ENCODE measurements at regions not wholly inside any gene's neighbourhood (a gene's known extent, or its start where the extent isn't known, plus 50 kb on each side); places are given as distances from the start of the nearest gene placed in this dataset.
"Not testable (repeated sequence)": the region's sequence is repeated elsewhere in the genome, so short reads cannot be mapped to it uniquely, and the experiment has no call there.

DNA sequence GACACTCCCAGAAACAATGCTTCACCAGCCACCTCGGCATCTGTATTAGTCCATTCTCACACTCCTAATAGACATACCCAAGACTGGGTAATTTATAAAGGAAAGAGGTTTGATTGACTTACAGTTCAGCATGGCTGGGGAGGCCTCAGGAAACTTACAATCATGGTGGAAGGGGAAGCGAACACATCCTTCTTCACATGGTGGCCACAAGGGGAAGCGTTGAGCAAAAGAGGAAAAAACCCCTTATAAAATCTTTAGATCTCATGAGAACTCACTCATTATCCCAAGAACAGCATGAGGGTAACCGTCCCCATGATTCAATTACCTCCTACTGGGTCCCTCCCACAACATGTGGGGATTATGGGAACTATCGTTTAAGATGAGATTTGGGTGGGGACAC, 140.9 kb downstream of the LIG4 start:
- not testable (repeated sequence) for DNase-seq

DNA sequence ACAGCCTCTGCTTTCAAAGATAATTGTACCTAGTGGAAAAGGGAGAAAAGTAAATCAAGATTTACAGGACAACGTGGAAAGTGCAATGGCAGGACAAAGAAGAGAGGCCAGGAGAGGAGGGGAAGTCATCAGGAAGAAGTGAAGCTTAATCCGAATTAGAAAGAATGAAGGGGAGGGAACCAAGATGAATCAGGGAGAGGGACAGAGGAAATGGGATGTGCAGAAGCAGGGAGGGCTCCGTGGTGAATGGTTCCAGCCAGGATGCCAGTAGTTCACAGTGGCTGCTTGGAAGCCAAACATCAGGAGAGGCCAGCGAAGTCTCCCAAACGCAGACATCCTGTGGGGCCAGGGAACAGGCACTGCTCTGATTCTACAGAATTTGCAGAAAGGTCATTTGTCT, 144.4 kb downstream of the LIG4 start:
- DNase-seq = no peak

DNA sequence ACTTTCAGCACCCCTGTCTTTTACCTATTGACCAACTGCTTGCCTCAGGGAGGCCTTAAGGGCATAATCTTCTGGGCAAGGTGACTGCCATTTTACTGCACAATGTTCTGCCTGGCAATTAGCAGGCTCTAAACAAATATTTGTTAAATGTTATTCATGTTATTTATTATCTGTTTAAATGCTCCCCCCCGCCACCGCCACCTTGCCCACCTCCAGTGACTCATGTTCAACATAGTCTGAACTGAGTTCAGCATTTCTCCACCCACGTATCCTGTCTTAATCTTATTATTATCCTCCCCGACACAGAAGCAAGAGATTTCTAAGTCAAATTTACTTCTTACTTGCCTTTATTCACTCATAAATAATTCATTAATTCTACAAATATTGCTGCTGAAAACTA, 144.8 kb downstream of the LIG4 start:
- no peak for DNase-seq

DNA sequence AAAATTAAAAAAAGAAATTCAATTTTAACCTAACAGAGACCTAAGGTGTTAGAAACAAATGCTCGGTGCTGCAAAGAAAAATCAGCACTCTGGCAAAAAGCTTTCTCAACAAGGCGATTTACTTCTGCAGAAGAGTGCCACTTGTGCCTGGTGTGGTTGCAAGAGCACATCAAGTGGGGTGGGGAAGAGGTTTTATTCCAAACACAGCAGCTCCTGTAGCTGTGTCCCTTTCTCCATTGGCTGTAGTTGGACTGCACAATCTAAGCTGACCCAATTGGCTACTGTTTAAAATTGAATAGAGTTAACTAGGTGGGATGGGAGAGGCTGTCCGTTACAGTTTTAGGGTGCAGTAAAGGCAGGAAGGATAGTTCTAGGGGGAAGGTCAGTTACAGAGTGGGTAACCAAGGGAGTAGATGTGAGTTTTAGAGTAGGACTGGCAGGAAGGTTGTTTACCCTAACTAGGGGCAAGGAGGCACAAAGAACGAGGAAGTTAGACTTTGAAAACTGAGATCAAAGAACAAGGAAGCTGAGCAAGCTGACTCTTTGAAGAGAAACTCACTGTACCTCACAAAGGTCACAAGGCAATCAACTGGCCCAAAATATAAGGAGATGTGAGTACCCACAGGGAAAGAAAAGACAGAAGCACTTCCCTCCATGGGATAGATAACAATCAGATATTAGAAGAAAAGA, 145.7 kb downstream of the LIG4 start:
- DNase-seq = no peak

DNA sequence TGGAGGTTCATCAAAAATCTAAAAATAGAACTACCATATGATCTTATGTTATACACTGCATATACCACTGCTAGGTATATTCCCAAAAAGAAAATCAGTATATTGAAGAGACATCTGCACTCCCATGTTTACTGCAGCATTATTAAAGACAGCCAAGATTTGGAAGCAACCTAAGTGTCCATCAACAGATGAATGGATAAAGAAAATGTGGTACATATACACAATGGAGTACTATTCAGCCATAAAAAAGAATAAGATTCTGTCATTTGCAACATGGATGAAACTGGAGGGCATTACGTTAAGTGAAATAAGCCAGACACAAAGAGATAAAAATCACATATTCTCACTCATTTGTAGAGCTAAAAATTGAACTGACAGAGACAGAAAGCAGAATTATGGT, 151.0 kb downstream of the LIG4 start:
- DNase-seq = not testable (repeated sequence)

DNA sequence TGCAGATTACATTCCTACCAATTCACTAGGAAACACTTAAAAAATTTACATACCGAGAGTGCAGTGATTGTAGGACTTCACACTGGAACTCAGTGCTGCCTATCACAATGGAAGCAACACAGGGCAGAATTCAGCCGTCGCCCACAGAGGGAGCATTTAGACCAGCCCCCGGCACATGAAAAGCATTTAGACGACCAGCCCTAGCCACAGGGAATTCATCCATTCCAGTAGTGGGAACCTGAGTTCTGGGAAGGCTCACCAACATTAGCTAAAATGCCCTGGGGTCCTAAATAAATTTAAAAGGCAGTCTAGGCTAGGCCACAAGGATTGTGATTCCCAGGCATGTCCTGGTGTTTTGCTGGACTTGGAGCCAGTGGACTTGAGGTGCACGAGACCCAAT, 155.2 kb downstream of the LIG4 start:
- DNase-seq = no peak

DNA sequence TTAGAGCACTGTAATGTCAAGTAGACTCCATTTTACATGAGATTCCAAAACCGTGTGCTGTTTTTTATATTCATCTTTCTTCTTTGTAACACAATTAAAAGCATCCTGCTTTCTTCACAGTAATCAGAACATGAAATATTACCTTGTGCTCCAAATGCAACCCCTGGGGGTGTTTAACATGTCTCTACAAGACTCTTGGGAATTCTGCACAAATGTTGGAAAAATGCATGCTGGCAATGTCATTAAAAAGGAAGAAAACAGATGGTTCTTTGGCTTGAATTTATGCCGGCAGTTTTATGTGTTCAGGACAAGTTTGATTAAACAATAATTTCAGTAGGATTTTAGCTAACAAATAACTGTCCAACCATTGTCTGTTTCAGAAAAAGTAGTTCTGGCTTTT, 159.1 kb downstream of the LIG4 start:
- no peak for DNase-seq

DNA sequence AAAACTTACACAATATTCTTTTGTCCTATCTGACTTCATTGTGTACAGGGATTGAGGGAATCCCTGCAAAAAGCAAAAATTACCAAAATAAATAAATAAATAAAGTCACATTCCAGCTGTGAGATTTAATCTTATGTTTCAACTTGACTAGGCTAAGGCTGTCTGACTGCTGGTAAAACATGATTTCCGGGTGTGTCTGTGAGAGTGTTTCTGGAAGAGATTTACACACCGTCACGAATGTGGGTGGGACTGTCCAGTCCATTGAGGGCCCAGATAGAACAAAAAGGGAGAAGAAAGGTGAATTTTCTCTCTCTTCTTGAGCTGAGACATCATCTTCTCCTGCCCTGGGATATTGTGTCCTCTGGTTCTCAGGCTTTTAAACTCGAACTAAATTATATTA, 166.1 kb downstream of the LIG4 start:
- DNase-seq = no peak

DNA sequence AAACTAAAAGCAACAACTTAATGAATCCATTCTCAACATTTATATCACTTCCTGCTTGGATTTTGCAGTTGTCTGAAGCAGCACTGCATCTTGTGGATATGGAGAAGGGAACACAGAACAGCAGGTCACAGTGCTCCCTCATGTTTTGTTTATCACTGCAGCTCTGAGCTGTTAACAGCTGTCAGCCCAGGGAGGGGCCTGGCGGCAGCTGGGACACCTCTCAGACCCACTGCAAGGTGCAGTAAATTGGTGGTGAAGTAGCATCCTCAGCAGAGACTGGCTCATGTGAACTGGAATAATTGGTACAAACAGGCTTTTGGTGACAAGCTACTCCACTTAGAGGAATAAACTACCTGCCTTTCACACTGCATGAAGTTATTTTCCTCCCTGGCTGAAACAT, 170.4 kb downstream of the LIG4 start:
- DNase-seq = no peak

DNA sequence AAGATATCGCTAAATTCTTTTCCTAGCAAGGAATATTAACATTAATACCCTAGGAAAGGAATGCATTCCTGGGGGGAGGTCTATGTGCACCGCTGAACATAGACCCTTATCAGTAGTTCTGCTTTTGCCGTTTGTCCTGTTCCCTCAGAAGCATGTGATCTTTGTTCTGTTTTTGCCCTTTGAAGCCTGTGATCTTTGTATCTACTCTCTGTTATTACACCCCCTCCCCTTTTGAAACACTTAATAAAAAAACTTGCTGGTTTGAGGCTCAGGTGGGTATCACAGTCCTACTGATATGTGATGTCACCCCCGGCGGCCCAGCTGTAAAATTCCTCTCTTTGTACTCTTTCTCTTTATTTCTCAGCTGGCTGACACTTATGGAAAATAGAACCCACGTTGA, 172.5 kb downstream of the LIG4 start:
- DNase-seq = not testable (repeated sequence)

DNA sequence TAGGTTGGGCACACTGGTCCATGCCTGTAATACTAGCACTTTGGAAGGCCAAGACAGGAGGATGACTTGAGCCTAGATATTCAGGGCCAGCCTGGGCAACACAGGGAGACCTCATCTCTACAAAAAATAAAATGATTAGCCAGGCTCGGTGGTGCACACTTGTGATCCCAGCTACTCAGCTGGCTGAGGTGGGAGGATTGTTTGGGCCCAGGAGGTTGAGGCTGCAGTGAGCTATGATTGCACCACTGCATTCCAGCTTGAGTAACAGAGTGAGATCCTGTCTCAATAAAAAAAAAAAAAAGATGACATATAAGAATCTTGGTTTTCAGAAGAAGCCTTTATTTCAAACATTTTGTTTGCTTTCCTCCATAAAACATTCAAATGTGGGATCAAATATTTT, 178.0 kb downstream of the LIG4 start:
- no peak for DNase-seq

DNA sequence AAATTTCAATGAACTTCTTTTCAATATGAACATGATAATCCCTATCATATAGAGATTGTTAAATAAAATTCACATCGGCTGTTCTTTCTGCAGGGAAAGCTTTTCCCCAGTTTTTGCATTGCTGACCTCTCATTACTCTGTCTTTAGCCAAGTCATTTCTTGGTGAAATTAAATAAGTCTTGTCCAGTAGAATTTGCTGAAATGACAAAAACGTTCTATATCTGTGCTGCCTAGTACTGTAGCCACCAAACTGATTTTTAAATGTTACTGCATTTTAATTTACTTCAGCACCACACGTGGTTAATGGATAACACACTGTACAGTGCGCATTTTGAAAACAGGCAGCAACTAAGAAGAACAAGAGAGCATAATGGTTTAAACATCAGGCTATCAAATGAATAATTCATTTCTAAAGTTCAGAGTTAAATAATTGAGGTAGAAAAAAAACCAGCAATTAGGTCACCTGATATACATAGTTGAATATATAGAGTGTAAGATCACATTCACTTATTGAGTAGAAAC, 178.9 kb downstream of the LIG4 start:
- DNase-seq = no peak

DNA sequence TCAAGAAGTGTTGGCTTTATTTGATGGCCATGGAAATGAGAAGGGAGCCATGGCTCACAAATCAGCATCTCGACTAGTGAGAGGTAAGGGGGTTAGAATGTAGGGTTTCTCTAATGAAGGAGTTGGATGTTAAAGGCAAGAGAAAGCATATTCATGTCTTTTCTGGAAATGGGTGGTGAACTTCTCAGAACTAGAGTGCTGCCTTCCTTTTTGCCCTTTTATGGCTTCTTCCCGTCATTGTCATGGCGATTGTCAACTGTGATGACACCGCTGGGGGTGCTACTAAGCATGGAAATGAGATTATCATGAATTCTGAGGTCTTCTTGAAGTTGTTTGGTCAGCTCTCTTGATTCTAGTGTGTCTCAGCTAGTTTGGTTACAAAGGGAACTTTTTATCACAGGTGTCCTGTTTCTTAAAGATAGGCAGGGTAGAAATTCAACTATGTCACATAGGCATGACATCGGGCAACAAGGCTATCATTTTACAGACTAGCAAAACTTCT, 180.4 kb downstream of the LIG4 start:
- no peak for DNase-seq

DNA sequence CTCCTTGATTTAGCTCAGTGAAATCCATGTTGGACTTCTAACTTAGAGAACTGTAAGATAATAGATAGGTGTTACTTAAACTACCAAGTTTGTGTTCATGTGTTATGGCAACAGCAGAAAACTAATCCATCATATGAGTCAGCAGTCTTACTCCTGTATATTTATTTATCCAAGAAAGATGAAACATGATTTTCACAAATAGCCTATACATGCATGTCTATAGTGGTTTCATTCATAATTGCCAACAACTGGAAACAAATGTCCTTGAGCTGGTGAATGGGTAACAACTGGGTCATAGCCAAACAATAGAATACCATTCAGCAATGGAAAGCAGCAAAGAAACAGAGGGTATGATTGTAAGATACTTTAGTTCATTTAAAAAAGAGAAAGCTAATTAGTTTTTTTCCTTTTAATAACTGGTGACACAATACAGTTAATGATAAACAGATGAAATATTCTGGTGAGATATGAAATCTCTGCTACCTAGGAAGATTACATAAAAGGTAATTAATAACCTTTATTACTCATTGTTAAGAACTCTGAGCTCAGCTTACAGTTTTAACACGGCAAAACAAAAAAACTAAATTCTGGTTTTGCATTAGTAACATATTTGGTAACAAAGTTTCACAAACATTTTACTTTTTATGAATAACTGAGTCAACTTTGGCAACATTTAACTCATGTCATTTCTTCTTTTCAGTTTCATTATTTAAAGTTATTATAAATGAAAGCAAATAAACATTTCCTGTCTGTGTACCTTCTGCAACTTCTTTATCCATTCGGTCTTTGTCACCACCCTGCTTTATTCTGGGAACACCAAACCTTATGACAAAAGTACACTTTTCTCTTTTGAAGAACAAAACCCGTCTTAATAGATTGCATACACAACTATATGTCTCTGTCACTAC, 181.3 kb downstream of the LIG4 start:
- DNase-seq = no peak

DNA sequence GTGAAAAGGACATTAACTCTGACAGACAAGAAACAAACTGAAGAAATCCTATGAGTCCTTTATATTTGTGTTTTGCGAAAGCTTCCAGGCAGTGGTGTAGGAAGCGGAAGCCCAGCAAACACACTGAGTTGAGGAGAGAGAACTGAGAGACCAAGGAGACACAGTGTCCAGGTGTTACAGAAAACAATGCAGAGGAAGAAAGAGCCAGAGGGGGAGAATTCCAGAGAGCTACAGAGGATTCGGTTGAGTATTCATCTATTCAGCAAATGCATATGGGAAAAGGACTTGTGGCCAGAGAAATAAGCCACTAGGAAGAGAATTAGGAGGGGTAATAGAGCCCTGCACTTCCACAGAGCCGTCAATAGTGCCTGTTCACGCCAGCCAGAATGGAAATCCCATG, 183.5 kb downstream of the LIG4 start:
- DNase-seq = no peak

DNA sequence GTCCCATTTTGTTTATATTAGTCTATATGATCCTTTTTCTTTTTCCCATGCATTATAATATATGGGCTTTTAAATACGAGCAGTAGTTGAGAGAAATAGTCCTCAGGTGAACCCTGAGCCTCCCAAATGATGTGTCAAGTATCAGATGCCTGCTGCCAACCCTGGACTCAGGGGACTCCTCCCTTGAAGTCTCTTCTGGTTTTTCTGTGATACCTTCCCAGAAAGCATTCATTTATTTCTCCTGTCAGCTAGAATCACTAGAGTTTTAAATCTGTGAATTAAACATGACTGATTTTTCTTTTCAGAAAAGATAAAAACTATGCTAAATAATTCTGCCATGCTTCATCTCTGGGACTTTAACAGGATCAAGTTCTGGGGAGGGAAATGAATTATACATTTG, 184.6 kb downstream of the LIG4 start:
- no peak for DNase-seq

DNA sequence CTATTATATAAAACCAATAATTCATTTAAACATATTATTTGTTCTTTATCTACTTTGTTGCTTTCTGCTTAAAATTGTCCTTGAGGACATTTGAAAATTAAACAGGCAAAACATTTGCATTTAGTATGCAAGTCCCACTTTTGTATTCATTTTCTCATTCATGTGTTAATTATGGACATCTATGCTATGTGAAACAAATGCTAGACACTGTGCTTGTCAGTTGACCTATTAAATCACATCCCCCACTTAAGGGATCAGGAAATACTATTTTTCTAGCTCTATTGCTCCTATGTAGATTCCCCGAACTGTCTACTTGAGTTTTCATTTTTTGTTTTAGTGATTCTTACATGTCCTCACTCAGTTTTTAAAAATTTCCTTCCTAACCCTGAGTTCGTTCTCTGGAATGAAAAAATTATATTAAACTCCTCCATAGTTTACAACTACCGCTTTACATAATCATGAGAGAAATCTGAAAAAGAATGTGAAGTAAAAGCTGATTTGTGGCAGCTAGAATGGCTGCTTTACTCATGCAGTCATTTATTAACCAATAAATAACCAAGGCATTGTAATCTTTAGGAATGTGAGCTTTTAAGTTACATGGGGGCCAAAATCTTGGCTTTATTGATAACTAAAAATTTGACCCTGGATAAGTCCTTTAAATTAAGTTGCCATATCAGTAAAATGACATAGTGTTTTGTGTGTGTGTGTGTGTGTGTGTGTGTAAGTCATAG, 188.5 kb downstream of the LIG4 start:
- DNase-seq = no peak

DNA sequence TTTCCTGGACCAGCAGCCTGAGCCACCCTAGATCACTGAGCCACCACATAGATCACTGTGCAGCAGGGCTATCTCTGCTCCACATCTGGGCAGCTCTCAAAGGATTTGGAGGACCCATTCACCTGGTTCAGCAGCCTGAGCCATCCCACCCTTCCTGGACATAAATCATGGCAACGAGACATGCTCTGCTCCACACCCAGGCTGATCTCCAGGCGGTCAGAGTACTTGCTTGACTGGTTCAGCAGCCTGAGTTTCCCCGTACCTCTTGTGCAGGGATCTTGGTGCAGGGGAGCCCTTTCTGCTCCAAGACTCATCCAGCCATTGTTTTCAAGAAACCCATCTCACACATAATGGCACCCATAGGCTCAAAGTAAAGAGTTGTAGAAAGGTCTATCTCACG, 195.3 kb downstream of the LIG4 start:
- no peak for DNase-seq

DNA sequence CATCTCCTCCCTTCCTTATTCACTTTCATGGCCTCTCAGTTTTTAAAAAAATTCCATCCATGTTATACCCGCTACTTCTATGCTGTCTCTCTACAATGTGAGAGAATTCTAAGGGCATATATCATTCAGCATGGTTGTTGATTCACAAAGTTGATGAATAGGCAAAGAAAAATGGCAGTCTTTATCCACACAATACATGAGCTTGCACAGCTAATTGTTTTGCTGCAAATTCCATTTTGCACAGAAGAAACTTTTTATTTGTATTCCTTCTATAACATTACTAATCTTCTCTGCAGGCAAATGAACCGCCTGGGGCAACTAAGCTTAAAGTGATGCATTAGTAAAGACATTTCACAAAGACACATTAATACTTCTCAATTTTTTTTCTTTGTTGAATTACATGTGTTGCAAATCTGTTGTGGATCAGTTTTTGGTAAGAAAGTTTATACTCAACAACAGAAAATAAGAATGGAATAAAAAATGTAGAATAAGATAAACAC, 196.9 kb downstream of the LIG4 start:
- no peak for DNase-seq

DNA sequence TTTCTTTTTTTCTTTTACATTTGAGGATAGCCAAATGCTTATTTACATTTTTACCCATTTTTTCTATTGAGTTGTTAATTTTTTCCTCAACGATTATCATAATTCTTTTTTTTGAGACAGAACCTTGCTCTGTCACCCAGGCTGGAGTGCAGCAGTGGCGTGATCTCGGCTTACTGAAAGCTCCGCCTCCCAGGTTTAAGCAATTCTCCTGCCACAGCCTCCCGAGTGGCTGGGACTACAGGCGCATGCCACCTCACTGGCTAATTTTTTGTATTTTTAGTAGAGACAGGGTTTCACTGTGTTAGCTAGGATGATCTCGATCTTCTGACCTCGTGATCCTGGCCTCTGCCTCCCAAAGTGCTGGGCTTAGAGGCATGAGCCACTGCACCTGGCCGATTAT, 208.7 kb downstream of the LIG4 start:
- DNase-seq = no peak

DNA sequence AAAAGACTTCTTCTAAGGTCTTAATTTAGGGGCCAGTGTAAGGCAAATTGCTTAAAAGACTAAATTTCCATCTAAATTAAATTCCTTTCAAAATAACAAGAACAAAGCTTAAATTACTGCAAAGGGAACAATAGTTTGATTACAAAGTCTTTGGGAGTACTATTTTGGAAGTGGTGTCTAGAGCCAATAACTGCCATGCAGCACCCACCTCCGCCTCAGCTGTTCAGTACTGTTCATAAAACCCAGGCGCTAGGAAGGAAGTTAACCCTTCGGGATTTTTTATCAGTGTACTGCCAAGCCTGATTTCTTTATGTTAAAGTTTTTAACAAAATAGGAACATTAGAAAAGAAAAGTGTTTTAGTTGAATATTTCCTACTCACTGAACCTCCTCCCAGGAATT, 210.1 kb downstream of the LIG4 start:
- no peak for DNase-seq

DNA sequence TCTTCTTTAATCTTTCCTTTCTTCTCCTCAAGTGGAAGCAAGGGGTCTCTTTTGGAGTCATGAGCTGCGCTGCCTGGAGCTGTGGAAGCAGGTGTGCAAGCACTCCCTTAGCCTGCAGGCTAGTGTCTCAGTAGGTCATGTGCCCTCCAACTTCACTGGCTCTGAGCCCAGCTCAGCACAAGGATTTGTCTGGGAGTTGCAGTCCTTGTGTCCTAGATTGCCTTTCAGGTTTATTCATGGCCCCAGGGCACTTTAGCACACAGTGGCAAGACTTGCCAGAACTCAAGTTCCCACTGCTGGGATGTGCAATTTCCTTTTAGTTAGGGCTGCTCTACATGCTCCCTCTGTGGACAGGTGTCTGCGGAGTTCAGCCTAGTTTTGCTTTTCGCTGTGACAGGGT, 211.7 kb downstream of the LIG4 start:
- no peak for DNase-seq

DNA sequence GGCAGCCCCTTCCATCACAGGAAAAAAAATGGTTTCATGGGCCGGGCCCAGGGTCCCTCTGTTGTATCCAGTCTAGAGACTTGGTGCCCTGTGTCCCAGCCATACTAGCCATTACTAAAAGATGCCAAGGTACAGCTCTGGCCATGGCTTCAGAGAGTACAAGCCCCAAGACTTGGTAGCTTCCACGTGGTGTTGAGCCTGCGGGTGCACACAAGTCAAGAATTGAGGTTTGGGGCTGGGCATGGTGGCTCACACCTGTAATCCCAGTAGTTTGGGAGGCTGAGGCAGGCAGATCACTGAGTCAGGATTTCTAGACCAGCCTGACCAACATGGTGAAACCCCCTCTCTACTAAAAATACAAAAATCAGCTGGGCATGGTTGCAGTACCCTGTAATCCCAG, 214.3 kb downstream of the LIG4 start:
- no peak for DNase-seq
